Smooth muscle cell (in vitro differentiated cells): ENCODE measurements at regions not wholly inside any gene's neighbourhood (a gene's known extent, or its start where the extent isn't known, plus 50 kb on each side); places are given as distances from the start of the nearest gene placed in this dataset.

Source experiments
- DNase-seq: peaks from one replicate; lab custom pipeline; 2025; ENCODE audit not compliant: unreplicated experiment; lab: John Stamatoyannopoulos, UW
- H2AFZ ChIP-seq: fragments of 200-600 bp; sonication (generic); 2 replicates; pipeline ENCODE4 v1.6.0; 2016; ENCODE audit warnings: antibody characterized with exemption, low read depth, mild to moderate bottlenecking
- H3F3A ChIP-seq: fragments of 200-600 bp; sonication (generic); 2 replicates; pipeline ENCODE4 v1.6.0; 2017; ENCODE audit warnings: antibody characterized with exemption, low read depth
- H3K27ac ChIP-seq: fragments of 200-600 bp; sonication (generic); 2 replicates; pipeline ENCODE4 v1.5.1; 2016; ENCODE audit warnings: low read depth, mild to moderate bottlenecking
- H3K27me3 ChIP-seq: fragments of 200-600 bp; sonication (generic); 2 replicates; pipeline ENCODE4 v1.6.1; 2016; ENCODE audit warnings: low read depth, mild to moderate bottlenecking
- H3K36me3 ChIP-seq: fragments of 200-600 bp; sonication (generic); 2 replicates; pipeline ENCODE4 v1.5.1; 2016; ENCODE audit warnings: low read depth
- H3K4me1 ChIP-seq: fragments of 200-600 bp; sonication (generic); 2 replicates; pipeline ENCODE4 v1.5.1; 2016; ENCODE audit warnings: low read depth
- H3K4me2 ChIP-seq: fragments of 200-600 bp; sonication (generic); 2 replicates; pipeline ENCODE4 v1.6.0; 2016; ENCODE audit warnings: mild to moderate bottlenecking
- H3K4me3 ChIP-seq: fragments of 200-600 bp; sonication (generic); 2 replicates; pipeline ENCODE4 v1.5.1; 2016; ENCODE audit warnings: mild to moderate bottlenecking
- H3K79me2 ChIP-seq: fragments of 200-600 bp; sonication (generic); 2 replicates; pipeline ENCODE4 v1.6.0; 2016; ENCODE audit warnings: low read depth, mild to moderate bottlenecking
- H3K9ac ChIP-seq: fragments of 200-600 bp; sonication (generic); 2 replicates; pipeline ENCODE4 v1.6.0; 2016; ENCODE audit warnings: low read depth
- H3K9me3 ChIP-seq: fragments of 200-600 bp; sonication (generic); replicated peaks from 2 replicates; pipeline ENCODE4 v1.5.1; 2016; ENCODE audit warnings: low read depth
- H4K20me1 ChIP-seq: fragments of 200-600 bp; sonication (generic); 2 replicates; pipeline ENCODE4 v1.6.0; 2016; ENCODE audit warnings: low read depth
- CTCF ChIP-seq: fragments of 200-600 bp; sonication (generic); IDR thresholded peaks from 2 replicates; pipeline ENCODE4 v1.5.1; 2017; ENCODE audit warnings: borderline replicate concordance, mild to moderate bottlenecking, antibody characterized with exemption; ENCODE audit not compliant: insufficient read depth, poor library complexity, severe bottlenecking
- WGBS: methylation state at CpG from one replicate; pipeline ENCODE4 v1.1.7; 2016; ENCODE audit warnings: low lambda C conversion rate; 5-methylcytosine and 5-hydroxymethylcytosine counted together

GRCh38 chr3:34686541-34686940 is 888.1 kb downstream of the PDCD6IP start:
- H2AFZ ChIP-seq: no peak overlapping the region
- DNase-seq: no peak
- 95% methylated on average over 1 of the region's 1 CpG for WGBS

GRCh38 chr3:34687671-34688070 is 889.2 kb downstream of the PDCD6IP start:
- TF ChIP-seq CTCF: no peak
- H3F3A ChIP-seq: no peaks in the 10 kb centered on the region
- no peak for DNase-seq
- no peaks in the 10 kb centered on the region for H3K79me2 ChIP-seq
- H3K4me1 ChIP-seq: no peaks in the 10 kb centered on the region
- H3K27ac ChIP-seq: no peak overlapping the region
- H3K4me2 ChIP-seq: no peak overlapping the region
- no peaks in the 10 kb centered on the region for H4K20me1 ChIP-seq
- 90% methylated on average over 1 of the region's 1 CpG for WGBS
- no peaks in the 10 kb centered on the region for H3K27me3 ChIP-seq
- H2AFZ ChIP-seq: no peak overlapping the region
- no peaks in the 10 kb centered on the region for H3K9me3 ChIP-seq
- H3K4me3 ChIP-seq: no peak overlapping the region
- no peaks in the 10 kb centered on the region for H3K36me3 ChIP-seq
- no peak overlapping the region for H3K9ac ChIP-seq

More at GRCh38 chr3:34686541-34686940, 888.1 kb downstream of the PDCD6IP start:
- no peaks in the 10 kb centered on the region for H3K4me1 ChIP-seq
- no peak overlapping the region for H3K27ac ChIP-seq
- no peaks in the 10 kb centered on the region for H3K36me3 ChIP-seq
- H4K20me1 ChIP-seq: no peaks in the 10 kb centered on the region
- no peaks in the 10 kb centered on the region for H3K79me2 ChIP-seq
- H3F3A ChIP-seq: no peaks in the 10 kb centered on the region
- H3K27me3 ChIP-seq: no peaks in the 10 kb centered on the region
- H3K4me2 ChIP-seq: no peak overlapping the region
- H3K4me3 ChIP-seq: no peak overlapping the region
- TF ChIP-seq CTCF: no peak
- no peaks in the 10 kb centered on the region for H3K9me3 ChIP-seq
- H3K9ac ChIP-seq: no peak overlapping the region

GRCh38 chr3:34696831-34697230 is 898.4 kb downstream of the PDCD6IP start:
- H3K4me2 ChIP-seq: no peak overlapping the region
- no peak overlapping the region for H2AFZ ChIP-seq
- H3K36me3 ChIP-seq: no peaks in the 10 kb centered on the region
- no peak overlapping the region for H3K27ac ChIP-seq
- WGBS: 73% methylated on average over 4 of the region's 4 CpGs
- TF ChIP-seq CTCF: no peak
- H3K4me1 ChIP-seq: no peaks in the 10 kb centered on the region
- peaks cover 3% of the 10 kb centered on the region for H3K9me3 ChIP-seq
- H3F3A ChIP-seq: no peaks in the 10 kb centered on the region
- H4K20me1 ChIP-seq: no peaks in the 10 kb centered on the region
- no peaks in the 10 kb centered on the region for H3K27me3 ChIP-seq
- no peak overlapping the region for H3K4me3 ChIP-seq
- DNase-seq: no peak
- H3K9ac ChIP-seq: no peak overlapping the region
- no peaks in the 10 kb centered on the region for H3K79me2 ChIP-seq

GRCh38 chr3:34703053-34703452 is 904.6 kb downstream of the PDCD6IP start:
- Histone ChIP-seq H4K20me1 (no peaks in the 10 kb centered on the region), H3K9me3 (peaks cover 3% of the 10 kb centered on the region), H3K27me3 (no peaks in the 10 kb centered on the region), H3F3A (no peaks in the 10 kb centered on the region), H3K79me2 (no peaks in the 10 kb centered on the region), H3K4me1 (no peaks in the 10 kb centered on the region), H3K36me3 (no peaks in the 10 kb centered on the region), H3K4me2 (no peak overlapping the region), H2AFZ (no peak overlapping the region), H3K9ac (no peak overlapping the region), H3K27ac (no peak overlapping the region), H3K4me3 (no peak overlapping the region)
- no peak for DNase-seq
- WGBS: 96% methylated on average over 3 of the region's 3 CpGs
- TF ChIP-seq CTCF: no peak
